Chondrocyte (in vitro differentiated cells): ENCODE measurements at regions not wholly inside any gene's neighbourhood (a gene's known extent, or its start where the extent isn't known, plus 50 kb on each side); places are given as distances from the start of the nearest gene placed in this dataset.

Experiments
- DNase-seq: peaks from one replicate; pipeline ENCODE4 v3.0.0; 2021; ENCODE audit warnings: mixed read lengths, low spot score
- H3K27ac Mint-ChIP-seq: one replicate; pipeline ENCODE4 v1.8.0; 2021; ENCODE audit warnings: mild to moderate bottlenecking, moderate library complexity, mixed read lengths; ENCODE audit not compliant: unreplicated experiment
- H3K27me3 Mint-ChIP-seq: 2 replicates; pipeline ENCODE4 v1.8.0; 2021; ENCODE audit warnings: low read depth, mixed read lengths
- H3K36me3 Mint-ChIP-seq: 2 replicates; pipeline ENCODE4 v1.8.0; 2021; ENCODE audit warnings: low read depth, mixed read lengths
- H3K4me1 Mint-ChIP-seq: 2 replicates; pipeline ENCODE4 v1.8.0; 2021; ENCODE audit warnings: low read depth, mild to moderate bottlenecking, mixed read lengths
- H3K4me3 Mint-ChIP-seq: one replicate; pipeline ENCODE4 v1.8.0; 2021; ENCODE audit warnings: mild to moderate bottlenecking, moderate library complexity, mixed read lengths; ENCODE audit not compliant: unreplicated experiment
- H3K9me3 Mint-ChIP-seq: 2 replicates; pipeline ENCODE4 v1.8.0; 2021; ENCODE audit warnings: low read depth, mixed read lengths
- CTCF ChIP-seq: fragments of 200-600 bp; sonication (generic); IDR thresholded peaks from 2 replicates; pipeline ENCODE4 v1.5.0; 2021; ENCODE audit warnings: antibody characterized with exemption, mild to moderate bottlenecking, moderate library complexity

GRCh38 chr12:59087077-59087673, 166.9 kb upstream of the LRIG3 start:
- H3K9me3 Mint-ChIP-seq: no peaks in the 10 kb centered on the region
- no peak overlapping the region for H3K4me3 Mint-ChIP-seq
- peak; percentile 92 for TF ChIP-seq CTCF
- H3K27ac Mint-ChIP-seq: peak overlapping the region; percentile 38
- no peaks in the 10 kb centered on the region for H3K36me3 Mint-ChIP-seq
- H3K27me3 Mint-ChIP-seq: no peaks in the 10 kb centered on the region
- DNase-seq: no peak
- peaks cover 58% of the 10 kb centered on the region for H3K4me1 Mint-ChIP-seq

GRCh38 chr12:59086126-59086525, 165.8 kb upstream of the LRIG3 start:
- no peaks in the 10 kb centered on the region for H3K9me3 Mint-ChIP-seq
- no peak for DNase-seq
- H3K36me3 Mint-ChIP-seq: no peaks in the 10 kb centered on the region
- TF ChIP-seq CTCF: no peak
- H3K27ac Mint-ChIP-seq: peak overlapping the region; percentile 38
- H3K27me3 Mint-ChIP-seq: no peaks in the 10 kb centered on the region
- H3K4me3 Mint-ChIP-seq: peak overlapping the region; percentile 6
- peaks cover 58% of the 10 kb centered on the region for H3K4me1 Mint-ChIP-seq

- Mint-ChIP-seq H3K9me3 (no peaks in the 10 kb centered on the region), H3K4me1 (peaks cover 58% of the 10 kb centered on the region), H3K36me3 (no peaks in the 10 kb centered on the region), H3K27me3 (no peaks in the 10 kb centered on the region), H3K4me3 (no peak overlapping the region), H3K27ac (peak overlapping the region; percentile 94)
- no peak for DNase-seq
- no peak for TF ChIP-seq CTCF
Measured at GRCh38 chr12:59085690-59086089, 165.4 kb upstream of the LRIG3 start.

- Mint-ChIP-seq H3K27me3 (no peaks in the 10 kb centered on the region), H3K9me3 (no peaks in the 10 kb centered on the region), H3K4me1 (peaks cover 60% of the 10 kb centered on the region), H3K4me3 (peak overlapping the region; percentile 60), H3K36me3 (no peaks in the 10 kb centered on the region), H3K27ac (peak overlapping the region; percentile 94)
- DNase-seq: no peak
- peak; percentile 52 for TF ChIP-seq CTCF
Measured at GRCh38 chr12:59084511-59085375, 164.4 kb upstream of the LRIG3 start.

GRCh38 chr12:59082952-59083351, 162.6 kb upstream of the LRIG3 start:
- Mint-ChIP-seq H3K4me3 (no peak overlapping the region), H3K4me1 (peaks cover 60% of the 10 kb centered on the region), H3K36me3 (no peaks in the 10 kb centered on the region), H3K9me3 (no peaks in the 10 kb centered on the region), H3K27ac (no peak overlapping the region), H3K27me3 (no peaks in the 10 kb centered on the region)
- DNase-seq: no peak
- no peak for TF ChIP-seq CTCF
